NB4 (cell line): ENCODE measurements at regions not wholly inside any gene's neighbourhood (a gene's known extent, or its start where the extent isn't known, plus 50 kb on each side); places are given as distances from the start of the nearest gene placed in this dataset.
"Not testable (repeated sequence)": the region's sequence is repeated elsewhere in the genome, so short reads cannot be mapped to it uniquely, and the experiment has no call there.

Experiments used
- MYC ChIP-seq: IDR thresholded peaks from 2 replicates; pipeline ENCODE4 v1.6.1; 2011; ENCODE audit warnings: low read depth, low read length
- POLR2A ChIP-seq: IDR thresholded peaks from 2 replicates; pipeline ENCODE4 v1.6.1; 2011; ENCODE audit warnings: mild to moderate bottlenecking; ENCODE audit not compliant: insufficient read length; ENCODE audit errors: extremely low read depth
- TF ChIP-seq, protein P1 (sequence below): IDR thresholded peaks from one replicate; pipeline ENCODE4 v1.5.1; 2012; ENCODE audit warnings: low read depth, low read length
- TF ChIP-seq, protein P2 (sequence below): IDR thresholded peaks from 2 replicates; pipeline ENCODE4 v1.6.1; 2011; ENCODE audit warnings: low read depth, low read length

DNA sequence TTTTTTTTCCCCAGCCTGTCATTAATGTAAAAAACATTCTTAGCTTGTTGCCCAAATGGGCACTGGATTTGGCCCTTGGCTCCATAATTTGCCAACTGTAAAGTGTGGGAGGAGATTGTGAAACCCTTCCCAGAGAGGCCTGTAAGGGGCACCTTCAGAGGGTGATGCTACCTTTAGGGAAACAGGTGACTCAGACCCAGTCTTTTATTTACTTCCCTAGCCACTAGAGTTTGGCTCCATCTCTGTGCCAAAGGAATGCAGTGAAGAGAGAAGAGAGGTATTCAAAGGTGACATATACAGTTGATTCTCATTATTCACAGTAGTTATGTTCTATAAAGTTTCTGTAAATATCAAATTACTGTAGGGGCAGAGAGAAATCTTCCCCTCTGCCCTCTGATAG lies 189.6 kb downstream of the SPATA31A1 start:
- TF ChIP-seq, protein P1, sequence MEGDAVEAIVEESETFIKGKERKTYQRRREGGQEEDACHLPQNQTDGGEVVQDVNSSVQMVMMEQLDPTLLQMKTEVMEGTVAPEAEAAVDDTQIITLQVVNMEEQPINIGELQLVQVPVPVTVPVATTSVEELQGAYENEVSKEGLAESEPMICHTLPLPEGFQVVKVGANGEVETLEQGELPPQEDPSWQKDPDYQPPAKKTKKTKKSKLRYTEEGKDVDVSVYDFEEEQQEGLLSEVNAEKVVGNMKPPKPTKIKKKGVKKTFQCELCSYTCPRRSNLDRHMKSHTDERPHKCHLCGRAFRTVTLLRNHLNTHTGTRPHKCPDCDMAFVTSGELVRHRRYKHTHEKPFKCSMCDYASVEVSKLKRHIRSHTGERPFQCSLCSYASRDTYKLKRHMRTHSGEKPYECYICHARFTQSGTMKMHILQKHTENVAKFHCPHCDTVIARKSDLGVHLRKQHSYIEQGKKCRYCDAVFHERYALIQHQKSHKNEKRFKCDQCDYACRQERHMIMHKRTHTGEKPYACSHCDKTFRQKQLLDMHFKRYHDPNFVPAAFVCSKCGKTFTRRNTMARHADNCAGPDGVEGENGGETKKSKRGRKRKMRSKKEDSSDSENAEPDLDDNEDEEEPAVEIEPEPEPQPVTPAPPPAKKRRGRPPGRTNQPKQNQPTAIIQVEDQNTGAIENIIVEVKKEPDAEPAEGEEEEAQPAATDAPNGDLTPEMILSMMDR: not testable (repeated sequence)
- not testable (repeated sequence) for TF ChIP-seq POLR2A, MYC
- TF ChIP-seq, protein P2, sequence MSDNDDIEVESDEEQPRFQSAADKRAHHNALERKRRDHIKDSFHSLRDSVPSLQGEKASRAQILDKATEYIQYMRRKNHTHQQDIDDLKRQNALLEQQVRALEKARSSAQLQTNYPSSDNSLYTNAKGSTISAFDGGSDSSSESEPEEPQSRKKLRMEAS: not testable (repeated sequence)
